GM12873 (cell line): ENCODE measurements at regions not wholly inside any gene's neighbourhood (a gene's known extent, or its start where the extent isn't known, plus 50 kb on each side); places are given as distances from the start of the nearest gene placed in this dataset.

Experiments used
- TF ChIP-seq, protein P1 (sequence below): IDR thresholded peaks from 2 replicates; pipeline ENCODE4 v1.5.1; 2012; ENCODE audit warnings: low read depth, mild to moderate bottlenecking, moderate library complexity, low read length, control low read depth; ENCODE audit not compliant: insufficient read depth; ENCODE audit errors: missing control alignments

DNA sequence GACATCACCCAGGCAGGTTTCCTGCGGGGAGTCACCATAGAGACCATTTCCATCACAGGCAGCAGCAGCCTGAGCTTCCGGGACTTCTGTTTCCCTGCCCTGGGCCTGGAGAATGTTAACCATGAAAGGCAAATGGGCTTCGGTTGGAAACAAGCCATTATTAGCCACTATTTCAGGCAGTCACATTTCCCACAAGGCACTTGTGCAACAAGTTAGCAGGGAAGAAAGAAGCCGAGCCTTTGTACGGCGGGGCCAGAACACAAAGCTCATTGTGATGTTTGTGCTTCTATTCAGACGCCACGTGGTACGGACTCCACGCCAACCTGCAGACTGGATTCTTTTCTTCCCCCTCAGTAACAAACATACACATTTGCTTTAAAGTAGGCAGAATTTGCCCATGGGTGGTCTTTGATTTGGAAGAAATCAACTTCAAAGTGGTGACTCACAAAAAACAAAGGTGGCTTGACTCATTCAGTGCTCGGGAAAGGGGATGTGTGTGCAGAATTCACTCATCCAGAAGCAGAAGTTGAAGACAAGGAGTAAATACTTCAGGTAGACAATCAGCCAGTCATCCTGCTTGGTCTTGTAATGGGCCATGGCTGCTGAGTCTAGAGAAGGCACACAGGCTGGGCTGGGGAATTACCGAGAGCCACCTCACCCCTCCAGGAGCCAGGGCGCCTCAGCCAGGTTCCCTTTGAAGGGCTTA lies 154.2 kb upstream of the PRMT8 start:
- TF ChIP-seq, protein P1, sequence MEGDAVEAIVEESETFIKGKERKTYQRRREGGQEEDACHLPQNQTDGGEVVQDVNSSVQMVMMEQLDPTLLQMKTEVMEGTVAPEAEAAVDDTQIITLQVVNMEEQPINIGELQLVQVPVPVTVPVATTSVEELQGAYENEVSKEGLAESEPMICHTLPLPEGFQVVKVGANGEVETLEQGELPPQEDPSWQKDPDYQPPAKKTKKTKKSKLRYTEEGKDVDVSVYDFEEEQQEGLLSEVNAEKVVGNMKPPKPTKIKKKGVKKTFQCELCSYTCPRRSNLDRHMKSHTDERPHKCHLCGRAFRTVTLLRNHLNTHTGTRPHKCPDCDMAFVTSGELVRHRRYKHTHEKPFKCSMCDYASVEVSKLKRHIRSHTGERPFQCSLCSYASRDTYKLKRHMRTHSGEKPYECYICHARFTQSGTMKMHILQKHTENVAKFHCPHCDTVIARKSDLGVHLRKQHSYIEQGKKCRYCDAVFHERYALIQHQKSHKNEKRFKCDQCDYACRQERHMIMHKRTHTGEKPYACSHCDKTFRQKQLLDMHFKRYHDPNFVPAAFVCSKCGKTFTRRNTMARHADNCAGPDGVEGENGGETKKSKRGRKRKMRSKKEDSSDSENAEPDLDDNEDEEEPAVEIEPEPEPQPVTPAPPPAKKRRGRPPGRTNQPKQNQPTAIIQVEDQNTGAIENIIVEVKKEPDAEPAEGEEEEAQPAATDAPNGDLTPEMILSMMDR = no peak

DNA sequence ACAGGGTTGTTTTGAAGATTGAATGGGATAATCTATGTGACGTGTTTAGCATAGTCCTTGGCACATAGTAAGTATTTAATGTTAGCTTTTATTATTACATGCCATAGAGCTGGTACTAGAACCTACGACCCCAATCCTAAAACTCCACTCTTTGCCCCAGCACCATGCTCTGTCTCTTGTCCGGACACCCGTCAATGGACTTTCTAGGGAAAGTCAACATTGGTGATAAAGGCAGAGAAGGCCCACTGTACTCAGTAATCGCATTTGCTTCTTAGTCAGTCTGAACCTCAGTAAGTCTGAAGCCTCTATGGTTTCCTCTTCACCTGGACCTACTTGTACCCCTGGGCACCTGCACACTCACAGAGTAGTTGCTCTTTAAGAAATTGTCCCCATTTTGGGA lies 153.1 kb upstream of the PRMT8 start:
- TF ChIP-seq, protein P1 = no peak

DNA sequence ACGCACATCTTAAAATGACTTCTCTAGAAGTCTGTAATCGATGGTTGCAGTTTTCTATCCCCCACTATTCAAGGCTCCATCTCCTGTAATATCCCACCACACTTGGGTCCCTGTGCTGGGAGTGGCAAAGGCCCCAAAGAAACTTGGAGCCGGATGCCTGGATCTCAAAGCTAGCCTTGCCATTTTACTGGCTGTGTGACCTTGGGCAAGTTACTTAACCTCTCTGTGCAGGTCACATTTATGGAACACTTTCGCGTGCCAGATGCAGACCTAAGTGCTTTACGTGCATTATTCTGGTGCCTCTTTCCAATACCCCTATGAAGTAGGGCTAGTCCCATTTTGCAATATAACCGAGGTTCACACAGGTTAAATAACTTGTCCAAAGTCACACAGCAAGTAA lies 151.8 kb upstream of the PRMT8 start:
- TF ChIP-seq, protein P1 = no peak

DNA sequence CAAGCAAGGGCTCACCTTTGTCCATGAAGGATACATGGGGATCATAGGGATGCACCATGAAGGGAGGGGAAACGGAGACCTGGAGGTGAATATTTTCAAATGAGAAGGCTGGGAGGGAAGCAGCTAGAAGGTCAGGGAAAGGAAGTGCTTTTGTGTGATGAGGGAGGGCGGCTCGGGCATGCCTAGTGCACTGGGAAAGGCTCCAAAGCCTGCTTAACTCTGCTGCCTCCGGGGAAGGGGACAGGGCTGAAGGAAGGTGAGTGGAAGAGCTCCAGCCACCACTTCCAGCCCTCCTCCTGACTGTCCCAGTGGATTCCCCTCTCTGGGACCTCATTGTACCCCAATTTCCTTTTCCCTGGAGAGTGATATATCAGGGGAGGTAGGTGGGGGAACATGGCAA lies 149.4 kb upstream of the PRMT8 start:
- TF ChIP-seq, protein P1 = no peak

DNA sequence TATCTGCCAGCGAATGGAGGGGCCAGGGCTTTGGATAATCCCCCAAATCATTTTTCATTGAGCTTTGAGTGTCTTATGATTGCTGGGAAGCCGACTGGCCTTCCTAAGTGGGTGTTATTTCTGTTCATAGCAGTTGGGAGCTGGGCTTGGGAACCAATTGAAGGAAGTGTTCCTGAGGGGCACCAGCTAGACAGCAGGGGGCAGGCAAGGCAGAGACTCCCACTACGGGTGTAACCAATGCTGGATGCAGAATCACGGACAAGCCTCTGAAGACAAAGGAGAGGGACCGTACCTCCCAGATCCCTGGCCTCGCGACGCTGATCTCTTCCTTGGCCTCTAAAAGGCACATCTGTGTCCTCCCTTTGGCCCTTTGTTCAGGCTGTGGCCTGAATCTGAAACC lies 149.0 kb upstream of the PRMT8 start:
- TF ChIP-seq, protein P1 = peak; percentile 49

DNA sequence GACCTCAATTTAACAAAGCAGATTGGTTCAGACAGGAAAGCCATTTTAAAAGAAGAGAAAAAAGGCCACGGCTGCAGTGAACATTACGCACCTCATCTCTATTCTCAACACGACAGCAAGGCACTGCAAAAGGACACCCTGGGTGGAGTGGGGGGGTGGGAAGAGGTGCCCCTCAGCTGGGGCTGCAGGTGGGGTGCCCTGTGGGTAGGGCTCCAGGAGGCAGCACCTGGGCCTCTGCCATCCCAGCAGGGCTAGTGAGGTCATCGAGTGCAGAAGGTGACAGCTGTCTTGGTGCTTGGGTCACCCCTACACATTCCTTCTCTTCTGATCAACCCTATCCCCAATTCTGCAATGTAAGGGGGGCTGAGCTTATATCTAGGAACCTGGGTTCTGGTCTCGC lies 142.9 kb upstream of the PRMT8 start:
- TF ChIP-seq, protein P1 = no peak

DNA sequence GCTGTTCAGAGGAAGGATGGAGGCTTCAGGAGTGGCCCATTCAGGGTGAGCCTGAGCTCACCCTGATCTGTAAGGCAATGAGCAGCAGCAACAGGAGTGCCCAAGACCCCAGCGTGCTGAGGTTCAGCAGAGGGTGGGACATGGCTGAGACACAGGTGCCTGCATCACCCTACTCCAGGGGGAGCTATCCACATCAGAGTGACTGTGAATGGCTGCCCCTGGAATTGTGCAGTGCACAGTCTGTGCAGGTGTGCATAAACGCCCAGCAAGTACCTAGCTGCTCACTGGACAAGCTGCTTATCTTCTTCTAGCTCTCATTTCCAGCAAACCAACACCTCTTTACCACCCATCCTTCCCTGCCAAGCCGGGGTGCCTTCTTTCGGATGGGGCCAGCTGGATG lies 140.6 kb upstream of the PRMT8 start:
- TF ChIP-seq, protein P1 = no peak

DNA sequence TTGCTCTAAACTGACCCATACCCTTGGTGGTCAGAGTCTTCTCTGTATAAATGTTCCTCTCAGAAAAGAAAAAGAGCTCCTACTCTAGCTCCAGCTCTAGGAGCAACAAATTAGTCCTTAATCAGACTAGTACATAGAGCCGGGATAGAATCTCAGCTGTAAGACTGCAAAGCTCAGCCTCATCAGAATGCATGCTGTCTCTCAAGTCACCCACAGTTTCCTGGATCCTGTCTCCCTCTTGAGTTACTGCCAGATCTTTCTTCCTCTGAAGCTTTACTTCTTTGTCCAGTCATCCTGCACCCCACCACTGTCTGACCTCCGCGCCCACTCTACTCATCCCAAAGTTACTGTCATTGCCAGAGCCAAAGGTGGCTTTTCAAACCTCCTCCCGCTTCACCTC lies 139.3 kb upstream of the PRMT8 start:
- TF ChIP-seq, protein P1 = no peak
